Ovary (tissue), 3 donors: ENCODE measurements at regions not wholly inside any gene's neighbourhood (a gene's known extent, or its start where the extent isn't known, plus 50 kb on each side); places are given as distances from the start of the nearest gene placed in this dataset.

Source experiments
- EP300 ChIP-seq: sonication (generic); formaldehyde crosslinking; IDR thresholded peaks from one replicate; pipeline ENCODE4 v1.6.1; 2017; ENCODE audit warnings: antibody characterized with exemption
- TF ChIP-seq, protein P1 (sequence below), 3 donors: fragments of 450-650 bp in 2 of 3; fragments of 200-600 bp in 1 of 3; IDR thresholded peaks; one replicate each; pipeline versions ENCODE4 v1.5.1 to v1.8.0; 2016 to 2022; ENCODE audit warnings: antibody characterized with exemption in 3 of 3, mild to moderate bottlenecking in 1 of 3
- donor health status: DM: no; HTN: no; CAD: no.

DNA sequence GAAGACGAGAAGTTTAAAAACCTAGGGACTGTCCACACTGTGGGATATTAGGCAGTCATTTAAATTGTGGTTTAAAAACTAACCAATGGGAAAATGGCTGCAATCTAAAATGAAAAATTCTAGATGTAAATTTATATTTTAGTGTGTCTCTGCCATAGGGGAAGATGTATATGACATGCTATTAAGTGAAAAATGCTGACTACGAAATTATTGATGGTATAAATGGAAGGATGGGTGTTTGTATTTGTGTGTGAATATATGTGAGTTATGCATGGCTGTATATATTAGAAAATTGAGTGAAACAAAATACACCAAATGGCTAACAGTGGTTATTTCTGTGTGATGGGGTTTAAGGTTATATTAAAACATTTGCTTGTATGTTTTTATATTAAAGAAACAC is 260.7 kb downstream of the AJAP1 start:
- TF ChIP-seq EP300, result no peak
- TF ChIP-seq, protein P1, sequence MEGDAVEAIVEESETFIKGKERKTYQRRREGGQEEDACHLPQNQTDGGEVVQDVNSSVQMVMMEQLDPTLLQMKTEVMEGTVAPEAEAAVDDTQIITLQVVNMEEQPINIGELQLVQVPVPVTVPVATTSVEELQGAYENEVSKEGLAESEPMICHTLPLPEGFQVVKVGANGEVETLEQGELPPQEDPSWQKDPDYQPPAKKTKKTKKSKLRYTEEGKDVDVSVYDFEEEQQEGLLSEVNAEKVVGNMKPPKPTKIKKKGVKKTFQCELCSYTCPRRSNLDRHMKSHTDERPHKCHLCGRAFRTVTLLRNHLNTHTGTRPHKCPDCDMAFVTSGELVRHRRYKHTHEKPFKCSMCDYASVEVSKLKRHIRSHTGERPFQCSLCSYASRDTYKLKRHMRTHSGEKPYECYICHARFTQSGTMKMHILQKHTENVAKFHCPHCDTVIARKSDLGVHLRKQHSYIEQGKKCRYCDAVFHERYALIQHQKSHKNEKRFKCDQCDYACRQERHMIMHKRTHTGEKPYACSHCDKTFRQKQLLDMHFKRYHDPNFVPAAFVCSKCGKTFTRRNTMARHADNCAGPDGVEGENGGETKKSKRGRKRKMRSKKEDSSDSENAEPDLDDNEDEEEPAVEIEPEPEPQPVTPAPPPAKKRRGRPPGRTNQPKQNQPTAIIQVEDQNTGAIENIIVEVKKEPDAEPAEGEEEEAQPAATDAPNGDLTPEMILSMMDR (IDR thresholded peaks at IDR 0.05), result no peak
